Upper lobe of right lung (tissue), 1 donor: ENCODE measurements at regions not wholly inside any gene's neighbourhood (a gene's known extent, or its start where the extent isn't known, plus 50 kb on each side); places are given as distances from the start of the nearest gene placed in this dataset.
A peak's percentile ranks its signal among the peaks of the same experiment; 100 is the strongest.

Source experiments
- ATAC-seq: fragments of 200-7000 bp; cut with Tn5 transposase; one replicate; pipeline ENCODE4 v1.9.1; 2020; ENCODE audit warnings: mild to moderate bottlenecking, moderate library complexity
- DNase-seq: peaks from one replicate; pipeline ENCODE4 v3.0.0-alpha.2; 2020
- H3K27ac ChIP-seq: fragments of 200-600 bp; one replicate; pipeline ENCODE4 v1.8.0; 2022
- H3K27me3 ChIP-seq: fragments of 200-600 bp; one replicate; pipeline ENCODE4 v1.8.0; 2022; ENCODE audit warnings: mild to moderate bottlenecking
- H3K36me3 ChIP-seq: fragments of 200-600 bp; one replicate; pipeline ENCODE4 v1.8.0; 2022
- H3K4me1 ChIP-seq: fragments of 200-600 bp; one replicate; pipeline ENCODE4 v1.8.0; 2022
- H3K4me3 ChIP-seq: fragments of 200-600 bp; one replicate; pipeline ENCODE4 v1.8.0; 2022; ENCODE audit warnings: mild to moderate bottlenecking
- H3K9me3 ChIP-seq: fragments of 200-600 bp; one replicate; pipeline ENCODE4 v1.8.0; 2022
- intact Hi-C: fragments of 100-400 bp; cut with DNase I; formaldehyde crosslinking; loops from one replicate; pipeline ENCODE4 v1.11.0; 2022
- TF ChIP-seq, protein P1 (sequence below): fragments of 200-600 bp; IDR thresholded peaks from one replicate; pipeline ENCODE4 v1.8.0; 2022; ENCODE audit warnings: antibody characterized with exemption
- donor health status: DM: no; HTN: yes; CAD: no; lungs with severe emphysema.

DNA sequence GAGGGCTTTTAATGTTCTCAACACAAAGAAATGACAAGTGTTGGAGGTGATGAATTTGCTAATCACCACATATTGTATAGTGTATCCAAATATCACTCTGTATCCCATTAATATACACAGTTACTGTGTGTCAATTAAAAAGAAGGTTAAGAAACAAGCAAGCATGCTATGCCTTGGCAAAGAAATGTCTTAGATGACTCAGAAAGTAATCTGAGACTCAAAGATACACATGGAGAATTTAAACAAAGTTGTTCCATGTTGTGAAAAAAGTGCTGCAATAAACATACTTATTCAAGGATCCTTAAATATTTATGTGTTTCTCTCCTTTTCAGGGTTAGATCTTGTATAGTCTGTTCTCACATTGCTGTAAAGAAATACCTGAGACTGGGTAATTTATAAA is 300.9 kb downstream of the DHX35 start:
- no peaks in the 10 kb centered on the region for H3K9me3 ChIP-seq
- intact Hi-C loops: no loop called here
- ATAC-seq (no peak), DNase-seq (no peak)
- no peaks in the 10 kb centered on the region for H3K36me3 ChIP-seq
- H3K4me3 ChIP-seq: no peak overlapping the region
- H3K27me3 ChIP-seq: no peaks in the 10 kb centered on the region
- TF ChIP-seq, protein P1, sequence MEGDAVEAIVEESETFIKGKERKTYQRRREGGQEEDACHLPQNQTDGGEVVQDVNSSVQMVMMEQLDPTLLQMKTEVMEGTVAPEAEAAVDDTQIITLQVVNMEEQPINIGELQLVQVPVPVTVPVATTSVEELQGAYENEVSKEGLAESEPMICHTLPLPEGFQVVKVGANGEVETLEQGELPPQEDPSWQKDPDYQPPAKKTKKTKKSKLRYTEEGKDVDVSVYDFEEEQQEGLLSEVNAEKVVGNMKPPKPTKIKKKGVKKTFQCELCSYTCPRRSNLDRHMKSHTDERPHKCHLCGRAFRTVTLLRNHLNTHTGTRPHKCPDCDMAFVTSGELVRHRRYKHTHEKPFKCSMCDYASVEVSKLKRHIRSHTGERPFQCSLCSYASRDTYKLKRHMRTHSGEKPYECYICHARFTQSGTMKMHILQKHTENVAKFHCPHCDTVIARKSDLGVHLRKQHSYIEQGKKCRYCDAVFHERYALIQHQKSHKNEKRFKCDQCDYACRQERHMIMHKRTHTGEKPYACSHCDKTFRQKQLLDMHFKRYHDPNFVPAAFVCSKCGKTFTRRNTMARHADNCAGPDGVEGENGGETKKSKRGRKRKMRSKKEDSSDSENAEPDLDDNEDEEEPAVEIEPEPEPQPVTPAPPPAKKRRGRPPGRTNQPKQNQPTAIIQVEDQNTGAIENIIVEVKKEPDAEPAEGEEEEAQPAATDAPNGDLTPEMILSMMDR: no peak
- no peak overlapping the region for H3K27ac ChIP-seq
- H3K4me1 ChIP-seq: no peaks in the 10 kb centered on the region

DNA sequence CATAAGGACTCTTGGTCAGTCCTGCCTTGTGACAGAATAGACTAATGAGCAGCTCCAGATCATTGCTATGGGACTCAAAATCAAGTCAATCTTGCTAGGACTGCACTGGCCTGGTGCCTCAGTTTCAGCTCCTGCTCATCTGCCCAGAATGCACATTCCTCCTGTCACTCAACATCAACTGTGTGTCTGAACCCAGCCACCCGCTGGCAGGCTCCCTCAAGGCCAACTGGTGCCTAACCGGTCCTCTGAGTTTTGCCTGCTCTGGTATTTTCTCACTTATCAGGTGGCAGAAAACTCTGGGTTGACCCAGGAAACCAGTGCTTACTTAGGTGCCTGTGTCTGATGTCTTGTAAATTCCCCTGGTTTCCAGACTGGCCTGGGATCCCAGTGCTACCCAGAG is 297.7 kb downstream of the DHX35 start:
- ATAC-seq (no peak), DNase-seq (no peak)
- Histone ChIP-seq H3K27ac (no peak overlapping the region), H3K4me1 (no peaks in the 10 kb centered on the region), H3K9me3 (no peaks in the 10 kb centered on the region), H3K27me3 (no peaks in the 10 kb centered on the region), H3K36me3 (no peaks in the 10 kb centered on the region), H3K4me3 (no peak overlapping the region)
- intact Hi-C loops: no loop called here
- TF ChIP-seq, protein P1: no peak

DNA sequence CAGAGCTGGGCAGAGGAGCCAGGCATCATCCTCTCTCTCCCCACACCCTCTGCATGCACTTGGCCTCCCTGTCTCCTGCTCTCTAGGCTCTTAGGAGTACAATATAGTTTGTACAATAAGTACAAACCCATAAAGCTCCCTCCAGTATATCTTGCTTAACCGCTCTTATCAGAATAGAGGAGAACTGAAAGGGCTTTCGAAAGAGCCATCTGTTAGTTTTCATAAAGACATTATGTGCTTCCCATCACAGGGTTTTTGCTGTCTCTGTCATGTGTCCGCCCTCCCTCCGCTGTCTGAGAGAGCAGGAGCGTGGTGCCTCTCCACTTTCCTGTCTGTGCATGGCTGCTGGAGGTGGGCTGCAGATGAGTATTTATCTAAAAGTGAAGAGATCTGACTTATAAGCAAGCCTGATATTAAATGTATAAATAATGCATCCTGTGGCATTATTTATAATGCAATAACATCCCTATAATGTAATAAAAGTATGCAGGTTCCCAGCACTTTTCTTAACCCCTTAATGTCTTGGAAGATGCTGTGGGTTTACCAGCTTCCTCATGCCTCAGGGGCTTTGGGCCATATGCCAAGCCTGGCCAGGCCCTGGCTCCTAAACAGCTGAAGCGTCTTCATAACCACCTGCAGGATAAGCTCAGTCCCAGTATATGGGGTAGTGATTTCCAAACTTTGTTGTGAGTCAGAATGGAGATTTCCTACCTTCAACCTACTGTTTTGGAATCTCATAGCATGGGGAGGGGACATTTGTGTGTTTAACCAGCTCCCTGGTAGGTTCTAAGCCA is 297.1 kb downstream of the DHX35 start:
- no peaks in the 10 kb centered on the region for H3K27me3 ChIP-seq
- DNase-seq (no peak), ATAC-seq (no peak)
- no peaks in the 10 kb centered on the region for H3K4me1 ChIP-seq
- no peak overlapping the region for H3K4me3 ChIP-seq
- intact Hi-C loops: no loop called here
- no peaks in the 10 kb centered on the region for H3K9me3 ChIP-seq
- TF ChIP-seq, protein P1: no peak
- no peaks in the 10 kb centered on the region for H3K36me3 ChIP-seq
- H3K27ac ChIP-seq: no peak overlapping the region

DNA sequence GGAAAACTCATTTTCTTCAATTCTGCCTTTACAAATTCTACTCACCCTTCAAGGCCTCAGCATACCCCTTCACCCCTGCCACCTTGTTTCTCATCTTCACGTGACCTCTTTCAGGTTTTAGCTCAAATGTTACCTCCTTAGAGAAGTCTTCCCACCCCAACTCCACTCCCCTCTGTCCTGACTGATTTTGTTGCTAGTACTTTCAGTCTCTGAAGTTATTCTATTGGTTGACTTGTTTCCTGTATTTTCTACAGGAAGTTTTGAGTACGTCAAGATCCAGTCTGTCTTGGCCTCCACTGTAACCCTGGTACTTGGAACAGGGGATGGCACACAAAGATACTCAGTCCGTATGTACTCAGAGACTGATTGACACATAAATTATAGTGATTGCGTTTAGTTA is 296.1 kb downstream of the DHX35 start:
- Histone ChIP-seq H3K9me3 (no peaks in the 10 kb centered on the region), H3K4me3 (no peak overlapping the region), H3K27ac (no peak overlapping the region), H3K27me3 (no peaks in the 10 kb centered on the region), H3K36me3 (no peaks in the 10 kb centered on the region), H3K4me1 (no peaks in the 10 kb centered on the region)
- intact Hi-C loops: no loop called here
- no peak for ATAC-seq
- DNase-seq: no peak
- TF ChIP-seq, protein P1: no peak

DNA sequence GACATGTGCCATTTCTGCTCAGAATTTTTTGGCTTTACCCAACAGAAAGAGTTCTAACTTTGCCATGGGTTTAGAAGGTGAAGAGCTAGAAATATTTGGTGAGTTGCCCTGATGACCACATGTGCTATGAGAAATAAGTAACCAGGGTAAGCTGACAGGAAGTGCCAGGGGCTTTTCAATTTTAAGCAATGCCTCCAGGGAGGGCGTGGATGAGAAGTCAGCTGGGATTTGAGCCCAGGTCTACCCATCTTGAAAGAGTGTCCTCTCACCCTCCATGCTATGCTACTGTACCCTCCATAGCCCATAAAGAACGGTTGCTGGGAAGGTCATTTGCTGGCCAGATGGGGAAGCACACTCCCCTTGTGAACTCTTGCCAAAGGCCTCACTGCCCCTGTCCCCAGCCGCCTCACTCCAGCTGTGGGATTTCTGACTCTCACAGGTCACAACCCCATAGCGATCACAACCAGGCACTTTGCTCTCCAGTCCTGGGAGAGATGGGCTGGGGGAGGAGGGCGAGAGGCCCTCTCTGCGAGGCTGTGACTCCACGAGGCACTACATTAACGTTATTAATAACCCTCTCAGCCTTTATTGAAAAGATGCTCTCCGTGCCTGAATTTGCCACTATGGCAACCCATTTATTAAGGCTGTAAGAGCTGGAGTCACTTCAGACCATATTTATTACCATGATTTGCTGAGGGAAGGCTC is 291.1 kb downstream of the DHX35 start:
- no peak overlapping the region for H3K4me3 ChIP-seq
- no peak overlapping the region for H3K27ac ChIP-seq
- H3K27me3 ChIP-seq: no peaks in the 10 kb centered on the region
- DNase-seq: no peak
- H3K36me3 ChIP-seq: no peaks in the 10 kb centered on the region
- H3K4me1 ChIP-seq: no peaks in the 10 kb centered on the region
- ATAC-seq: peak; percentile 19
- TF ChIP-seq, protein P1: no peak
- no peaks in the 10 kb centered on the region for H3K9me3 ChIP-seq
- intact Hi-C loops: no loop called here
